Prostate gland (tissue), 2 donors: ENCODE measurements at regions not wholly inside any gene's neighbourhood (a gene's known extent, or its start where the extent isn't known, plus 50 kb on each side); places are given as distances from the start of the nearest gene placed in this dataset.

ENCODE experiments used
- DNase-seq: peaks from one replicate; pipeline ENCODE4 v3.0.0-alpha.2; 2019; ENCODE audit warnings: low spot score
- H3K27ac ChIP-seq, 2 donors: fragments of 200-600 bp; sonication (generic); 2 replicates each; pipeline ENCODE4 v1.5.1; 2017 to 2019
- H3K27me3 ChIP-seq: fragments of 200-600 bp; sonication (generic); replicated peaks from 2 replicates; pipeline ENCODE4 v1.5.1; 2019; ENCODE audit not compliant: insufficient read depth
- H3K36me3 ChIP-seq, 2 donors: fragments of 200-600 bp; sonication (generic); 1 replicate in 1 of 2; 2 replicates in 1 of 2; pipeline versions ENCODE4 v1.5.1 to v1.8.1; 2017 to 2019
- H3K4me1 ChIP-seq: fragments of 200-600 bp; sonication (generic); replicated peaks from 2 replicates; pipeline ENCODE4 v1.5.1; 2019
- H3K4me3 ChIP-seq, 2 donors: fragments of 200-600 bp; sonication (generic); 2 replicates each; pipeline ENCODE4 v1.5.1; 2017 to 2019
- H3K9me3 ChIP-seq: fragments of 200-600 bp; sonication (generic); 2 replicates; pipeline ENCODE4 v1.5.1; 2017
- POLR2A ChIP-seq: fragments of 450-650 bp; IDR thresholded peaks from one replicate; pipeline ENCODE4 v1.6.1; 2016; ENCODE audit warnings: antibody characterized with exemption, mild to moderate bottlenecking
- POLR2AphosphoS5 ChIP-seq: sonication (generic); formaldehyde crosslinking; IDR thresholded peaks from one replicate; pipeline ENCODE4 v1.6.1; 2017; ENCODE audit warnings: antibody characterized with exemption
- WGBS: methylation state at CpG from one replicate; pipeline ENCODE4 v1.1.5; 2018; 5-methylcytosine and 5-hydroxymethylcytosine counted together
- intact Hi-C: fragments of 100-400 bp; cut with DNase I; formaldehyde crosslinking; loops from one replicate; pipeline ENCODE4 v1.14.2; 2022
- TF ChIP-seq, protein P1 (sequence below), 4 experiments: fragments of 200-600 bp in 2 of 4; fragments of 450-650 bp in 2 of 4; sonication (generic) in 2 of 4; IDR thresholded peaks; 1 replicate in 3 of 4; 2 replicates in 1 of 4; pipeline ENCODE4 v1.5.1; 2016 to 2019; ENCODE audit warnings: antibody characterized with exemption in 4 of 4, mild to moderate bottlenecking in 2 of 4, moderate library complexity in 2 of 4

GRCh38 chr6:126904176-126904575 is 214.3 kb upstream of the RSPO3 start:
- 81% methylated on average over 1 of the region's 1 CpG for WGBS
- no peak for DNase-seq
- Histone ChIP-seq H3K27ac (no peak overlapping the region), H3K27me3 (no peaks in the 10 kb centered on the region), H3K4me3 (no peak overlapping the region), H3K4me1 (no peaks in the 10 kb centered on the region), H3K36me3 (no peaks in the 10 kb centered on the region), H3K9me3 (no peaks in the 10 kb centered on the region)
- intact Hi-C loops, result no loop called here
- TF ChIP-seq POLR2AphosphoS5 (no peak), POLR2A (no peak)
- TF ChIP-seq, protein P1, sequence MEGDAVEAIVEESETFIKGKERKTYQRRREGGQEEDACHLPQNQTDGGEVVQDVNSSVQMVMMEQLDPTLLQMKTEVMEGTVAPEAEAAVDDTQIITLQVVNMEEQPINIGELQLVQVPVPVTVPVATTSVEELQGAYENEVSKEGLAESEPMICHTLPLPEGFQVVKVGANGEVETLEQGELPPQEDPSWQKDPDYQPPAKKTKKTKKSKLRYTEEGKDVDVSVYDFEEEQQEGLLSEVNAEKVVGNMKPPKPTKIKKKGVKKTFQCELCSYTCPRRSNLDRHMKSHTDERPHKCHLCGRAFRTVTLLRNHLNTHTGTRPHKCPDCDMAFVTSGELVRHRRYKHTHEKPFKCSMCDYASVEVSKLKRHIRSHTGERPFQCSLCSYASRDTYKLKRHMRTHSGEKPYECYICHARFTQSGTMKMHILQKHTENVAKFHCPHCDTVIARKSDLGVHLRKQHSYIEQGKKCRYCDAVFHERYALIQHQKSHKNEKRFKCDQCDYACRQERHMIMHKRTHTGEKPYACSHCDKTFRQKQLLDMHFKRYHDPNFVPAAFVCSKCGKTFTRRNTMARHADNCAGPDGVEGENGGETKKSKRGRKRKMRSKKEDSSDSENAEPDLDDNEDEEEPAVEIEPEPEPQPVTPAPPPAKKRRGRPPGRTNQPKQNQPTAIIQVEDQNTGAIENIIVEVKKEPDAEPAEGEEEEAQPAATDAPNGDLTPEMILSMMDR (IDR thresholded peaks at IDR 0.05), result no peak

GRCh38 chr6:126905917-126906316 is 212.6 kb upstream of the RSPO3 start:
- Histone ChIP-seq H3K4me3 (no peak overlapping the region), H3K36me3 (no peaks in the 10 kb centered on the region), H3K27me3 (no peaks in the 10 kb centered on the region), H3K4me1 (no peaks in the 10 kb centered on the region), H3K27ac (no peak overlapping the region), H3K9me3 (no peaks in the 10 kb centered on the region)
- 32% methylated on average over 4 of the region's 4 CpGs for WGBS
- TF ChIP-seq, protein P1 (IDR thresholded peaks at IDR 0.05), result no peak
- TF ChIP-seq POLR2A (no peak), POLR2AphosphoS5 (no peak)
- intact Hi-C loops, result no loop called here
- no peak for DNase-seq

GRCh38 chr6:126907312-126907711 is 211.2 kb upstream of the RSPO3 start:
- no peaks in the 10 kb centered on the region for H3K9me3 ChIP-seq
- no peaks in the 10 kb centered on the region for H3K4me1 ChIP-seq
- 50% methylated on average over 1 of the region's 1 CpG for WGBS
- no peak for DNase-seq
- no peak overlapping the region for H3K4me3 ChIP-seq
- TF ChIP-seq, protein P1 (IDR thresholded peaks at IDR 0.05), result no peak
- TF ChIP-seq POLR2A, result no peak
- TF ChIP-seq POLR2AphosphoS5, result no peak
- no peaks in the 10 kb centered on the region for H3K27me3 ChIP-seq
- no peaks in the 10 kb centered on the region for H3K36me3 ChIP-seq
- intact Hi-C loops, result no loop called here
- no peak overlapping the region for H3K27ac ChIP-seq

GRCh38 chr6:126907996-126908395 is 210.5 kb upstream of the RSPO3 start:
- no peak for TF ChIP-seq POLR2A
- no peak for TF ChIP-seq POLR2AphosphoS5
- TF ChIP-seq, protein P1 (IDR thresholded peaks at IDR 0.05), result no peak
- WGBS, result 36% methylated on average over 5 of the region's 5 CpGs
- H3K9me3 ChIP-seq, result no peaks in the 10 kb centered on the region
- H3K4me3 ChIP-seq, result no peak overlapping the region
- DNase-seq, result no peak
- no peaks in the 10 kb centered on the region for H3K36me3 ChIP-seq
- H3K27me3 ChIP-seq, result no peaks in the 10 kb centered on the region
- no peak overlapping the region for H3K27ac ChIP-seq
- H3K4me1 ChIP-seq, result no peaks in the 10 kb centered on the region
- intact Hi-C loops, result no loop called here

- Histone ChIP-seq H3K4me1 (no peaks in the 10 kb centered on the region), H3K9me3 (no peaks in the 10 kb centered on the region), H3K4me3 (no peak overlapping the region), H3K27me3 (no peaks in the 10 kb centered on the region), H3K36me3 (no peaks in the 10 kb centered on the region), H3K27ac (no peak overlapping the region)
- WGBS, result 78% methylated on average over 3 of the region's 3 CpGs
- intact Hi-C loops, result no loop called here
- TF ChIP-seq, protein P1 (IDR thresholded peaks at IDR 0.05), result no peak
- TF ChIP-seq POLR2AphosphoS5 (no peak), POLR2A (no peak)
- DNase-seq, result no peak
Observed at GRCh38 chr6:126909493-126909892, 209.0 kb upstream of the RSPO3 start.
